Neutrophil (primary cell): ENCODE measurements at regions not wholly inside any gene's neighbourhood (a gene's known extent, or its start where the extent isn't known, plus 50 kb on each side); places are given as distances from the start of the nearest gene placed in this dataset.

Experiments used
- H3K27ac ChIP-seq: fragments of 200-600 bp; sonication (generic); 2 replicates; pipeline ENCODE4 v1.5.1; 2016; ENCODE audit warnings: mild to moderate bottlenecking, moderate library complexity
- H3K27me3 ChIP-seq: fragments of 200-600 bp; sonication (generic); 2 replicates; pipeline ENCODE4 v1.6.0; 2016; ENCODE audit warnings: mild to moderate bottlenecking
- H3K36me3 ChIP-seq: fragments of 200-600 bp; sonication (generic); 2 replicates; pipeline ENCODE4 v1.5.1; 2017
- H3K4me1 ChIP-seq, 2 experiments: fragments of 200-600 bp in 1 of 2; sonication (generic) in 1 of 2; 1 replicate in 1 of 2; 2 replicates in 1 of 2; pipeline versions ENCODE4 v1.5.1 to v1.6.1; 2013 to 2016; ENCODE audit warnings: low read depth in 1 of 2, low read length in 1 of 2, mild to moderate bottlenecking in 1 of 2, moderate library complexity in 1 of 2; ENCODE audit not compliant: control insufficient read depth in 1 of 2, insufficient read depth in 1 of 2
- H3K4me3 ChIP-seq, 2 experiments: fragments of 200-600 bp in 1 of 2; sonication (generic) in 1 of 2; 1 replicate in 1 of 2; 2 replicates in 1 of 2; pipeline ENCODE4 v1.5.1; 2013 to 2016; ENCODE audit warnings: low read depth in 1 of 2, low read length in 1 of 2, mild to moderate bottlenecking in 1 of 2, moderate library complexity in 1 of 2
- H3K9me3 ChIP-seq: fragments of 200-600 bp; sonication (generic); 2 replicates; pipeline ENCODE4 v1.5.1; 2016
- TF ChIP-seq, protein P1 (sequence below): fragments of 200-600 bp; sonication (generic); IDR thresholded peaks from 2 replicates; pipeline ENCODE4 v1.5.1; 2016; ENCODE audit warnings: antibody characterized with exemption

DNA sequence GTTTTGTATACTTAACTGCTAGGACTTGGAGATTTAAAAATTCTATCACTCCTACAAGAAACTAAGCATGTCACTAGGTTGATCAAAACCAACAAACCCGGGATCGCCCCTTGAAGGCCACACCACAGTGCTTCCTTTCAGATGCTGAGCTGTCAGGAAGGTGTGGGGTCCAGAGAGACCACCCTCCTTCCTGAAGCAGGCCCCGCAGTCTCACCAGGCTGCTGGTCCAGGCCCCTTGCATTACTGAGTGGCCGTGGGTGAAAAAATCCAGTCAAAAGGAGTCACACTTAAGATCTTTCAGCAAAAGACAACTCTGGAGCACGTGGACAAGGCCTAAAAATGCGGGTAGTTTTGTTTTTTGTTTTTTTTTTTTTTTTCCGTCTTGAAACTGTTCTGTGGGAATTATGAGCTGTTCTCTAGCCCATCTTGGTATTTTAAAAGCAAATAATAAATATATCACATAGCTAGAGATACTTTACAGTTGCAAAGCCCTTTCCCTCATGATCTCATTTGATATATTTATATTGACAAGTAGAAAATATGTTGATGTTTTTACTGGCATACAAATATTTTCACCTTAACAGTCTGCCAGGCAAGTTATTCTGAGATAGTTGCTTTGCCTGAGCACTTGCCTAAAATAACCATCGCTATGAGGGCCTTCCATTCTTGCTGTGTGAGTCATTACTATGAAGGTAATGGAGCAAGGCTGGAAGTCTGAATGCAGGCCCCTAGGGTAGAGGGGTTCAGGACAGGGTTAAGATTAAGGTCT is 73.1 kb upstream of the EDEM3 start:
- Histone ChIP-seq H3K4me3 (no peak overlapping the region), H3K4me1 (peaks cover 35 to 37% of the 10 kb centered on the region in 2 experiments), H3K27ac (peak overlapping the region; percentile 20), H3K27me3 (no peaks in the 10 kb centered on the region), H3K36me3 (peaks cover 65% of the 10 kb centered on the region), H3K9me3 (no peaks in the 10 kb centered on the region)
- TF ChIP-seq, protein P1, sequence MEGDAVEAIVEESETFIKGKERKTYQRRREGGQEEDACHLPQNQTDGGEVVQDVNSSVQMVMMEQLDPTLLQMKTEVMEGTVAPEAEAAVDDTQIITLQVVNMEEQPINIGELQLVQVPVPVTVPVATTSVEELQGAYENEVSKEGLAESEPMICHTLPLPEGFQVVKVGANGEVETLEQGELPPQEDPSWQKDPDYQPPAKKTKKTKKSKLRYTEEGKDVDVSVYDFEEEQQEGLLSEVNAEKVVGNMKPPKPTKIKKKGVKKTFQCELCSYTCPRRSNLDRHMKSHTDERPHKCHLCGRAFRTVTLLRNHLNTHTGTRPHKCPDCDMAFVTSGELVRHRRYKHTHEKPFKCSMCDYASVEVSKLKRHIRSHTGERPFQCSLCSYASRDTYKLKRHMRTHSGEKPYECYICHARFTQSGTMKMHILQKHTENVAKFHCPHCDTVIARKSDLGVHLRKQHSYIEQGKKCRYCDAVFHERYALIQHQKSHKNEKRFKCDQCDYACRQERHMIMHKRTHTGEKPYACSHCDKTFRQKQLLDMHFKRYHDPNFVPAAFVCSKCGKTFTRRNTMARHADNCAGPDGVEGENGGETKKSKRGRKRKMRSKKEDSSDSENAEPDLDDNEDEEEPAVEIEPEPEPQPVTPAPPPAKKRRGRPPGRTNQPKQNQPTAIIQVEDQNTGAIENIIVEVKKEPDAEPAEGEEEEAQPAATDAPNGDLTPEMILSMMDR: no peak

DNA sequence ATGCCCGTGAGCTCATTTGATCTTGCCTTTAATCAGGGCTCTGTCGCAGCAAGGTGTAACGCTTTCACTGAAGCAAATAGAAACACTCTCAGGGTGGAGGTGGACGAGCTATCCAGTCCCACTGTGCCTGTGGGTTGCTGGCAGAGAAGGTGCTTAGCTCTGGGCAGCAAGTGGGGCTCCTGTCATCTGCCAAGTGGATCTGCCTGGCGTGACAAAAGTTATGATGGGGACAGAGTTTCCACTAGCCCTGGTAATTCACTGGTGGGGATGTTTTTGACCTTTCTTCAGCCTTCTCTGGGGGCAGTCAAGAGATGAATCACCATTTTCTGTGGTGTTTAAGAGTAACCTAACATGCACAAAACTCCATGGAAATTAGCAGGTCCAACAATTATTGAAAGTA is 71.3 kb upstream of the EDEM3 start:
- H3K4me3 ChIP-seq: no peak overlapping the region
- TF ChIP-seq, protein P1: no peak
- peak overlapping the region; percentile 77 for H3K27ac ChIP-seq
- peaks cover 38 to 44% of the 10 kb centered on the region in 2 experiments for H3K4me1 ChIP-seq
- no peaks in the 10 kb centered on the region for H3K27me3 ChIP-seq
- H3K36me3 ChIP-seq: peaks cover 74% of the 10 kb centered on the region
- H3K9me3 ChIP-seq: no peaks in the 10 kb centered on the region

DNA sequence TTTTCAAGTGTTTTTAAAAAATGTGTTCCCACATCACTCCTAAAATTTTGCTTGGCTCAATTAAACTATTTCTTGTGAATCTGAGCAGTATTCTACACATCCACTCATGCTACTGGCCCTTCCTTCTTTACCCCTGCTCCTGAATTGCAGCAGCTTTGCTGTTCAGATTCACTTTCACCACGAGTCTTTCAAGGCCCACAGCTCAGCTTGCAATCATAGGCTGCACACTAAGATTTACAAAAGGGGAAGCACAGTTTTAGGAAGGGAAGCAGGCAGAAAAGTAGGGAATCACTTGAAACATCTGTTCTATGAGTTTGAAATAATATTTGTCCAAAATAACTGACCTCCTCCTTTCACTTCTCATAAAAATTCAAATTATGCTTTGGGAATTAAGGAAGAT is 70.9 kb upstream of the EDEM3 start:
- Histone ChIP-seq H3K27me3 (no peaks in the 10 kb centered on the region), H3K36me3 (peaks cover 74% of the 10 kb centered on the region), H3K9me3 (no peaks in the 10 kb centered on the region), H3K4me3 (peak overlapping the region in 1 of 2 experiments; percentile 1), H3K4me1 (peaks cover 38 to 44% of the 10 kb centered on the region in 2 experiments), H3K27ac (peak overlapping the region; percentile 77)
- TF ChIP-seq, protein P1: no peak

DNA sequence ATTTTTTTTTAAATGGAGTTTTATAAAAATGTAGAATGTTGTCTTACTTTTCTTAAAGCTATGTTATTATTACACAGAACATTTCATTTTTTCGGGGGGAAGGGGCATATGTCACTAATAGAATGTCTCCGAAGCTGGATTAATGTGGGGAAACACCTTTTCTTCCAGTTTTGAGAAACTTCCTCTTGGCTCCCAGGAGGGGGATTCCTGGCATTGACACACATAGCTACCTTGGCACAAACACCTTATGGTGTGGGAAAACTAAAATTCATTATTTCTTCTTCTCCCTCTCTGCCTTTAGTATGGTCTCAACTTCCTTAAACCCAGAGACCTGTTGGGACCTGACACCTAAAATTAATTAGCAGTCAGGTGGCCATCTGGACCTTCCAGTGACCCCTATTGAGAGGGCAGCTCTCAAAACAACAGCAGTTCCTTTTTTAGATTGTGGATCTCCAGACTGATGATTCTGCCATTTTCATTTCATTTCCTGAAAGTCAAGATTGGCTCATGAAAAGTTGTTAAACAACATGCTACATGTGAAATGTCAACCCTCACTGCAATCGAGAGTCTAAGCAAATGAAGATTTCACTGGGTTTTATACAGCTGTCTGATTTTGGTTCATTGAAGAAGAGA is 70.1 kb upstream of the EDEM3 start:
- no peaks in the 10 kb centered on the region for H3K9me3 ChIP-seq
- H3K27me3 ChIP-seq: no peaks in the 10 kb centered on the region
- H3K36me3 ChIP-seq: peaks cover 74% of the 10 kb centered on the region
- H3K4me3 ChIP-seq: peak overlapping the region in 1 of 2 experiments; percentile 26
- TF ChIP-seq, protein P1: no peak
- H3K4me1 ChIP-seq: peaks cover 38 to 44% of the 10 kb centered on the region in 2 experiments
- H3K27ac ChIP-seq: peak overlapping the region; percentile 77

DNA sequence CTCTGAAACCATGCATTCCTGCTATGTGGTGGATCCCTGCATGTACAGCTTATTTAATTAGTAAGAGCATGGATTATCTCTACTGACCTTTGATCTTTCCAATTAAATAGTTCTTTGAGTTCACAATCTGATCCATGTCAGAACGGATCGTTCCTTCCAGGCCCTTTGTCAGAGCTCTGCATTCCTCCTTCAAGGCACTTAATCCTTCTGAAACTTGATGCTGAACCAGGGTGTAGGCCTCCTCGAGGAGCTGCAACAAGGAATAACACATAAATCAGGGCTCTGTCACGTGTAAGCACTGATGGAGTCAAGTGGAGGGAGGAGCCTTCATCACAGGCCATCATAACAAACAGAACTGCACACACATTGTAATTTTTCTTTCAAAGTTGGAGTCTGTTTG is 68.4 kb upstream of the EDEM3 start:
- TF ChIP-seq, protein P1: no peak
- peaks cover 76% of the 10 kb centered on the region for H3K36me3 ChIP-seq

More for the DNA sequence above, 68.4 kb upstream of the EDEM3 start:
- H3K27ac ChIP-seq: peak overlapping the region; percentile 77
- H3K27me3 ChIP-seq: no peaks in the 10 kb centered on the region
- no peaks in the 10 kb centered on the region for H3K9me3 ChIP-seq
- H3K4me1 ChIP-seq: peaks cover 38 to 44% of the 10 kb centered on the region in 2 experiments
- H3K4me3 ChIP-seq: no peak overlapping the region
